ENCODE measurements at regions not wholly inside any gene's neighbourhood (a gene's known extent, or its start where the extent isn't known, plus 50 kb on each side); places are given as distances from the start of the nearest gene placed in this dataset.

- no TSS peak for BruUV-seq (replicated peaks)
- Histone ChIP-seq H3K4me2 (ENCODE audit: control insufficient read depth, insufficient read depth) (no peak overlapping the region), H3K9ac (ENCODE audit: control insufficient read depth, insufficient read depth, low read length) (no peak overlapping the region), H3K79me2 (ENCODE audit: control insufficient read depth, insufficient read depth, low read length) (no peaks in the 10 kb centered on the region), H3K27ac (ENCODE audit: control insufficient read depth, insufficient read depth) (no peak overlapping the region), H3K27me3 (replicated peaks in 1 of 2; ENCODE audit: control insufficient read depth in 2 of 2, insufficient read depth in 2 of 2, low read length in 1 of 2) (no peaks in the 10 kb centered on the region; a peak in 1 of 4 replicates), H3K4me1 (ENCODE audit: control insufficient read depth, insufficient read depth, low read length) (no peaks in the 10 kb centered on the region), H3K4me3 (no peak overlapping the region), H3K36me3 (ENCODE audit: control insufficient read depth in 2 of 2, insufficient read depth in 2 of 2, low read length in 1 of 2) (no peaks in the 10 kb centered on the region), H4K20me1 (ENCODE audit: control insufficient read depth, insufficient read depth) (no peaks in the 10 kb centered on the region), H2AFZ (ENCODE audit: control insufficient read depth, low read depth, low read length) (no peak overlapping the region), H3K9me3 (replicated peaks; ENCODE audit: control insufficient read depth, insufficient read depth, low read length) (no peaks in the 10 kb centered on the region)
- POLR2A ChIA-PET: no interaction called here
- ATAC-seq (no peak), FAIRE-seq (no peak), DNase-seq (ENCODE audit: low read depth, low spot score) (no peak)
- CTCF ChIA-PET: no interaction called here
- in situ Hi-C loops (cut with MboI) (no loop called here), intact Hi-C loops (cut with micrococcal nuclease; ENCODE audit: unreplicated experiment) (no loop called here)
- SMC1A ChIA-PET (ENCODE audit: uncharacterized antibody, unreplicated experiment): no interaction called here
- 0% methylated on average over 3 of the region's 3 CpGs for WGBS (ENCODE audit: insufficient coverage, insufficient replicate concordance, low lambda C conversion rate, missing lambda C conversion rate)
- RAD21 ChIA-PET (ENCODE audit: unreplicated experiment): no interaction called here
- no peak for TF ChIP-seq ZNF384 (IDR thresholded peaks at IDR 0.05; ENCODE audit: borderline replicate concordance, low read depth, low read length)
- no peak for TF ChIP-seq KAT2A (conservative IDR thresholded peaks at IDR 0.05; ENCODE audit: control insufficient read depth, low read depth, low read length)
- no peak for TF ChIP-seq HCFC1 (IDR thresholded peaks at IDR 0.05; ENCODE audit: low read length)
- TF ChIP-seq, protein P1, sequence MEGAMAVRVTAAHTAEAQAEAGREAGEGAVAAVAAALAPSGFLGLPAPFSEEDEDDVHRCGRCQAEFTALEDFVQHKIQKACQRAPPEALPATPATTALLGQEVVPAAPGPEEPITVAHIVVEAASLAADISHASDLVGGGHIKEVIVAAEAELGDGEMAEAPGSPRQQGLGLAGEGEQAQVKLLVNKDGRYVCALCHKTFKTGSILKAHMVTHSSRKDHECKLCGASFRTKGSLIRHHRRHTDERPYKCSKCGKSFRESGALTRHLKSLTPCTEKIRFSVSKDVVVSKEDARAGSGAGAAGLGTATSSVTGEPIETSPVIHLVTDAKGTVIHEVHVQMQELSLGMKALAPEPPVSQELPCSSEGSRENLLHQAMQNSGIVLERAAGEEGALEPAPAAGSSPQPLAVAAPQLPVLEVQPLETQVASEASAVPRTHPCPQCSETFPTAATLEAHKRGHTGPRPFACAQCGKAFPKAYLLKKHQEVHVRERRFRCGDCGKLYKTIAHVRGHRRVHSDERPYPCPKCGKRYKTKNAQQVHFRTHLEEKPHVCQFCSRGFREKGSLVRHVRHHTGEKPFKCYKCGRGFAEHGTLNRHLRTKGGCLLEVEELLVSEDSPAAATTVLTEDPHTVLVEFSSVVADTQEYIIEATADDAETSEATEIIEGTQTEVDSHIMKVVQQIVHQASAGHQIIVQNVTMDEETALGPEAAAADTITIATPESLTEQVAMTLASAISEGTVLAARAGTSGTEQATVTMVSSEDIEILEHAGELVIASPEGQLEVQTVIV (IDR thresholded peaks at IDR 0.05; ENCODE audit: borderline replicate concordance, partially characterized antibody): no peak
- TF ChIP-seq SUPT20H (IDR thresholded peaks at IDR 0.05; ENCODE audit: borderline replicate concordance, control insufficient read depth, low read depth, low read length): no peak
- no peak for TF ChIP-seq SRF (IDR thresholded peaks at IDR 0.05; ENCODE audit: low read depth in 2 of 2, low read length in 2 of 2)
- TF ChIP-seq POLR2A (IDR thresholded peaks at IDR 0.05; ENCODE audit: low read depth, low read length): no peak
- no peak for TF ChIP-seq TCF12 (IDR thresholded peaks at IDR 0.05; ENCODE audit: low read depth, low read length)
- no peak for TF ChIP-seq ZNF217 (IDR thresholded peaks at IDR 0.05)
- TF ChIP-seq PBX3 (IDR thresholded peaks at IDR 0.05; ENCODE audit: insufficient replicate concordance, low read depth, low read length): no peak
- TF ChIP-seq, protein P2, sequence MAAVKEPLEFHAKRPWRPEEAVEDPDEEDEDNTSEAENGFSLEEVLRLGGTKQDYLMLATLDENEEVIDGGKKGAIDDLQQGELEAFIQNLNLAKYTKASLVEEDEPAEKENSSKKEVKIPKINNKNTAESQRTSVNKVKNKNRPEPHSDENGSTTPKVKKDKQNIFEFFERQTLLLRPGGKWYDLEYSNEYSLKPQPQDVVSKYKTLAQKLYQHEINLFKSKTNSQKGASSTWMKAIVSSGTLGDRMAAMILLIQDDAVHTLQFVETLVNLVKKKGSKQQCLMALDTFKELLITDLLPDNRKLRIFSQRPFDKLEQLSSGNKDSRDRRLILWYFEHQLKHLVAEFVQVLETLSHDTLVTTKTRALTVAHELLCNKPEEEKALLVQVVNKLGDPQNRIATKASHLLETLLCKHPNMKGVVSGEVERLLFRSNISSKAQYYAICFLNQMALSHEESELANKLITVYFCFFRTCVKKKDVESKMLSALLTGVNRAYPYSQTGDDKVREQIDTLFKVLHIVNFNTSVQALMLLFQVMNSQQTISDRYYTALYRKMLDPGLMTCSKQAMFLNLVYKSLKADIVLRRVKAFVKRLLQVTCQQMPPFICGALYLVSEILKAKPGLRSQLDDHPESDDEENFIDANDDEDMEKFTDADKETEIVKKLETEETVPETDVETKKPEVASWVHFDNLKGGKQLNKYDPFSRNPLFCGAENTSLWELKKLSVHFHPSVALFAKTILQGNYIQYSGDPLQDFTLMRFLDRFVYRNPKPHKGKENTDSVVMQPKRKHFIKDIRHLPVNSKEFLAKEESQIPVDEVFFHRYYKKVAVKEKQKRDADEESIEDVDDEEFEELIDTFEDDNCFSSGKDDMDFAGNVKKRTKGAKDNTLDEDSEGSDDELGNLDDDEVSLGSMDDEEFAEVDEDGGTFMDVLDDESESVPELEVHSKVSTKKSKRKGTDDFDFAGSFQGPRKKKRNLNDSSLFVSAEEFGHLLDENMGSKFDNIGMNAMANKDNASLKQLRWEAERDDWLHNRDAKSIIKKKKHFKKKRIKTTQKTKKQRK (IDR thresholded peaks at IDR 0.05; ENCODE audit: low read depth, low read length): no peak
- no peak for TF ChIP-seq NR2C1 (IDR thresholded peaks at IDR 0.05)
- TF ChIP-seq, protein P3, sequence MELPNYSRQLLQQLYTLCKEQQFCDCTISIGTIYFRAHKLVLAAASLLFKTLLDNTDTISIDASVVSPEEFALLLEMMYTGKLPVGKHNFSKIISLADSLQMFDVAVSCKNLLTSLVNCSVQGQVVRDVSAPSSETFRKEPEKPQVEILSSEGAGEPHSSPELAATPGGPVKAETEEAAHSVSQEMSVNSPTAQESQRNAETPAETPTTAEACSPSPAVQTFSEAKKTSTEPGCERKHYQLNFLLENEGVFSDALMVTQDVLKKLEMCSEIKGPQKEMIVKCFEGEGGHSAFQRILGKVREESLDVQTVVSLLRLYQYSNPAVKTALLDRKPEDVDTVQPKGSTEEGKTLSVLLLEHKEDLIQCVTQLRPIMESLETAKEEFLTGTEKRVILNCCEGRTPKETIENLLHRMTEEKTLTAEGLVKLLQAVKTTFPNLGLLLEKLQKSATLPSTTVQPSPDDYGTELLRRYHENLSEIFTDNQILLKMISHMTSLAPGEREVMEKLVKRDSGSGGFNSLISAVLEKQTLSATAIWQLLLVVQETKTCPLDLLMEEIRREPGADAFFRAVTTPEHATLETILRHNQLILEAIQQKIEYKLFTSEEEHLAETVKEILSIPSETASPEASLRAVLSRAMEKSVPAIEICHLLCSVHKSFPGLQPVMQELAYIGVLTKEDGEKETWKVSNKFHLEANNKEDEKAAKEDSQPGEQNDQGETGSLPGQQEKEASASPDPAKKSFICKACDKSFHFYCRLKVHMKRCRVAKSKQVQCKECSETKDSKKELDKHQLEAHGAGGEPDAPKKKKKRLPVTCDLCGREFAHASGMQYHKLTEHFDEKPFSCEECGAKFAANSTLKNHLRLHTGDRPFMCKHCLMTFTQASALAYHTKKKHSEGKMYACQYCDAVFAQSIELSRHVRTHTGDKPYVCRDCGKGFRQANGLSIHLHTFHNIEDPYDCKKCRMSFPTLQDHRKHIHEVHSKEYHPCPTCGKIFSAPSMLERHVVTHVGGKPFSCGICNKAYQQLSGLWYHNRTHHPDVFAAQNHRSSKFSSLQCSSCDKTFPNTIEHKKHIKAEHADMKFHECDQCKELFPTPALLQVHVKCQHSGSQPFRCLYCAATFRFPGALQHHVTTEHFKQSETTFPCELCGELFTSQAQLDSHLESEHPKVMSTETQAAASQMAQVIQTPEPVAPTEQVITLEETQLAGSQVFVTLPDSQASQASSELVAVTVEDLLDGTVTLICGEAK (IDR thresholded peaks at IDR 0.05; ENCODE audit: borderline replicate concordance): no peak
- TF ChIP-seq POLR2AphosphoS2 (IDR thresholded peaks at IDR 0.05; ENCODE audit: low read depth, low read length): no peak
Measured at GRCh38 chr10:8323428-8324054, 269.1 kb downstream of the GATA3 start.
